Keratinocyte (primary cell): ENCODE measurements at regions not wholly inside any gene's neighbourhood (a gene's known extent, or its start where the extent isn't known, plus 50 kb on each side); places are given as distances from the start of the nearest gene placed in this dataset.

ENCODE experiments used
- CTCF ChIP-seq, 3 experiments: IDR thresholded peaks in 1 of 3; conservative IDR thresholded peaks in 1 of 3; optimal IDR thresholded peaks in 1 of 3; 2 replicates in 2 of 3; 3 replicates in 1 of 3; pipeline versions ENCODE3 to v1.5.1; 2011; ENCODE audit warnings: low read length in 3 of 3, mild to moderate bottlenecking in 3 of 3, moderate library complexity in 2 of 3, control low read depth in 1 of 3, inconsistent platforms in 1 of 3; ENCODE audit not compliant: insufficient read depth in 2 of 3; ENCODE audit errors: extremely low read depth in 1 of 3
- EZH2 ChIP-seq: IDR thresholded peaks from one replicate; pipeline ENCODE4 v1.6.1; 2012; ENCODE audit warnings: inconsistent platforms, mild to moderate bottlenecking, low read length, moderate library complexity

DNA sequence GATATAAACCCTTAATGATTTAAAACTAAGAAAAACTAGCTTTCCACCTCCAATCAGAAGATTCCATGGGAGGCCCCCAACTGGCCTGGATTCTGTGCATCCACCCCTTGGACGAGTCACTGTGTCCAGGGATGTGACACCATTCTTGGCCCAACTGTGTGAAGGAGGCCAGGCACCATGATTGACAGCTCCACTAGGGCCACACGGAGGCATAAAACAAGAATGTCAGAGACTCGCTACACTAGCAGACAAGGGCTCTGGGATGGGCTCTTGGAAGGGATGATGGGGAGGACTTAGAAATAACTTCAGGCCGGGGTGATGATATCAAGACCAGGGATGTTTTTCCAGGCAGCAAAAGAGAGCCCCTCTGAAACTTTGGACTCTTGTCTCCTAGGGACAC lies 117.8 kb upstream of the GNAO1 start:
- no peak for TF ChIP-seq CTCF (optimal IDR thresholded peaks at IDR 0.05 in 1 of 3, IDR thresholded peaks at IDR 0.05 in 1 of 3, conservative IDR thresholded peaks at IDR 0.05 in 1 of 3; ENCODE audit: extremely low read depth in 1 of 3, insufficient read depth in 2 of 3, low read length in 3 of 3)
- no peak for TF ChIP-seq EZH2
